Pancreas (tissue), 10 donors: ENCODE measurements at regions not wholly inside any gene's neighbourhood (a gene's known extent, or its start where the extent isn't known, plus 50 kb on each side); places are given as distances from the start of the nearest gene placed in this dataset.

Experiments
- ATAC-seq, 4 donors: fragments of 200-7000 bp; cut with Tn5 transposase; one replicate each; pipeline versions ENCODE4 v1.8.0 to v1.9.1; 2020; ENCODE audit warnings: mild to moderate bottlenecking in 4 of 4, moderate library complexity in 4 of 4
- DNase-seq, 6 donors: peaks; one replicate each; pipeline ENCODE4 v3.0.0-alpha.2; 2020
- FAIRE-seq: peaks from 2 replicates; lab custom pipeline; 2012; peaks lifted over from hg19 to GRCh38; lab: Jason Lieb, UNC
- H3K27ac ChIP-seq, 4 donors: fragments of 200-600 bp; sonication (generic); 1 replicate in 3 of 4; 2 replicates in 1 of 4; pipeline versions ENCODE4 v1.5.0 to v1.8.0; 2020
- H3K27me3 ChIP-seq, 4 donors: fragments of 200-600 bp; one replicate each; pipeline ENCODE4 v1.8.0; 2021
- H3K36me3 ChIP-seq, 3 donors: fragments of 200-600 bp; sonication (generic) in 1 of 3; one replicate each; pipeline versions ENCODE4 v1.5.0 to v1.8.0; 2020 to 2021
- H3K4me1 ChIP-seq, 3 donors: fragments of 200-600 bp; one replicate each; pipeline ENCODE4 v1.8.0; 2021
- H3K4me3 ChIP-seq, 4 donors: fragments of 200-600 bp; sonication (generic) in 2 of 4; one replicate each; pipeline versions ENCODE4 v1.5.0 to v1.8.0; 2020 to 2021
- H3K9me3 ChIP-seq, 4 donors: fragments of 200-600 bp; one replicate each; pipeline ENCODE4 v1.8.0; 2021
- CTCF ChIP-seq, 4 donors: fragments of 200-600 bp; sonication (generic) in 3 of 4; IDR thresholded peaks; one replicate each; pipeline versions ENCODE4 v1.5.0 to v1.8.0; 2021; ENCODE audit warnings: antibody characterized with exemption in 4 of 4
- WGBS, 2 donors: extraction: QIAGEN DNeasy Blood & Tissue Kit; methylation state at CpG; one replicate each; pipeline ENCODE4 v1.1.7; 2013; 5-methylcytosine and 5-hydroxymethylcytosine counted together
- intact Hi-C, 3 donors: fragments of 100-400 bp; cut with DNase I; formaldehyde crosslinking; loops; one replicate each; pipeline versions ENCODE4 v1.11.1 to v1.14.2; 2022
- donor health status: healthy with polysubstance abuse.
- donor health status: DM: no; HTN: no; CAD: no; lungs with moderate emphysema.
- donor health status: DM: no; HTN: no; CAD: no.
- donor health status: control.
- donor health status: control.
- donor health status: Bipolar disorder and iron deficiency.
- donor health status: DM: yes; HTN: yes; CAD: no.
- donor health status: DM: no; HTN: no; CAD: no.
- donor health status: DM: no; HTN: no; CAD: no.
- donor health status: DM: yes; HTN: yes; CAD: no.

- TF ChIP-seq CTCF (IDR thresholded peaks at IDR 0.05), result no peak
- FAIRE-seq (no peak), DNase-seq (no peak), ATAC-seq (peak in 1 of 4 donors; percentile 29)
- no peak overlapping the region for H3K4me3 ChIP-seq
- H3K9me3 ChIP-seq, result no peaks in the 10 kb centered on the region
- H3K36me3 ChIP-seq, result no peaks in the 10 kb centered on the region
- 59 to 66% methylated on average over 2 of the region's 2 CpGs for WGBS, 2 donors
- H3K27ac ChIP-seq, result no peak overlapping the region
- H3K4me1 ChIP-seq, result peaks cover 0 to 6% (median 0%) of the 10 kb centered on the region in 3 donors
- intact Hi-C loops, result no loop called here
- no peaks in the 10 kb centered on the region for H3K27me3 ChIP-seq
Observed at GRCh38 chr1:55822891-55823290, 607.7 kb upstream of the USP24 start.

GRCh38 chr1:55821234-55821633, 606.1 kb upstream of the USP24 start:
- no peak for FAIRE-seq
- no peak for TF ChIP-seq CTCF (IDR thresholded peaks at IDR 0.05)
- intact Hi-C loops, result no loop called here
- Histone ChIP-seq H3K4me1 (peaks cover 0 to 6% (median 0%) of the 10 kb centered on the region in 3 donors), H3K4me3 (no peak overlapping the region), H3K27ac (no peak overlapping the region), H3K27me3 (no peaks in the 10 kb centered on the region), H3K36me3 (no peaks in the 10 kb centered on the region), H3K9me3 (no peaks in the 10 kb centered on the region)
- 80 to 91% methylated on average over 2 of the region's 2 CpGs for WGBS, 2 donors
- ATAC-seq, result no peak
- DNase-seq, result no peak

- intact Hi-C loops, result no loop called here
- no peak overlapping the region for H3K4me3 ChIP-seq
- peaks cover 0 to 6% (median 0%) of the 10 kb centered on the region in 3 donors for H3K4me1 ChIP-seq
- no peaks in the 10 kb centered on the region for H3K36me3 ChIP-seq
- H3K9me3 ChIP-seq, result no peaks in the 10 kb centered on the region
- no peak for DNase-seq
- H3K27me3 ChIP-seq, result no peaks in the 10 kb centered on the region
- no peak for FAIRE-seq
- no peak for ATAC-seq
- no peak overlapping the region for H3K27ac ChIP-seq
- WGBS, 2 donors, result 50 to 57% methylated on average over 3 of the region's 3 CpGs
- TF ChIP-seq CTCF (IDR thresholded peaks at IDR 0.05), result no peak
Observed at GRCh38 chr1:55820501-55820900, 605.3 kb upstream of the USP24 start.

GRCh38 chr1:55819011-55819410, 603.8 kb upstream of the USP24 start:
- H3K4me1 ChIP-seq, result peaks cover 0 to 3% (median 0%) of the 10 kb centered on the region in 3 donors
- intact Hi-C loops, result no loop called here
- DNase-seq (no peak), ATAC-seq (no peak), FAIRE-seq (no peak)
- H3K36me3 ChIP-seq, result no peaks in the 10 kb centered on the region
- H3K27ac ChIP-seq, result no peak overlapping the region
- no peak overlapping the region for H3K4me3 ChIP-seq
- no peaks in the 10 kb centered on the region for H3K9me3 ChIP-seq
- no peak for TF ChIP-seq CTCF (IDR thresholded peaks at IDR 0.05)
- no peaks in the 10 kb centered on the region for H3K27me3 ChIP-seq

- TF ChIP-seq CTCF (IDR thresholded peaks at IDR 0.05), result no peak
- H3K9me3 ChIP-seq, result no peaks in the 10 kb centered on the region
- peak in 2 of 4 donors; percentile 32 to 50 for ATAC-seq
- FAIRE-seq, result no peak
- 85 to 88% methylated on average over 3 of the region's 3 CpGs for whole genome bisulfite sequencing, 2 donors
- H3K36me3 ChIP-seq, result no peaks in the 10 kb centered on the region
- no peak overlapping the region for H3K4me3 ChIP-seq
- no peaks in the 10 kb centered on the region for H3K27me3 ChIP-seq
- H3K27ac ChIP-seq, result no peak overlapping the region
- H3K4me1 ChIP-seq, result no peaks in the 10 kb centered on the region
- no peak for DNase-seq
- intact Hi-C loops, result no loop called here
Observed at GRCh38 chr1:55816456-55817426, 601.6 kb upstream of the USP24 start.
